ENCODE measurements at regions not wholly inside any gene's neighbourhood (a gene's known extent, or its start where the extent isn't known, plus 50 kb on each side); places are given as distances from the start of the nearest gene placed in this dataset.

GRCh38 chr11:134475951-134476350 is 63.9 kb upstream of the B3GAT1 start:
- TF ChIP-seq ETV6 (CRISPR knock-in tag; conservative IDR thresholded peaks at IDR 0.05) = no peak
- TF ChIP-seq EP300 (IDR thresholded peaks at IDR 0.05; ENCODE audit: low read depth in 2 of 2, low read length in 2 of 2) = no peak
- no peak for TF ChIP-seq EP300 (CRISPR knock-in tag; IDR thresholded peaks at IDR 0.05; ENCODE audit: borderline replicate concordance)
- TF ChIP-seq SP2 (CRISPR knock-in tag; IDR thresholded peaks at IDR 0.05) = no peak
- TF ChIP-seq MAFG (CRISPR knock-in tag; IDR thresholded peaks at IDR 0.05) = no peak
- no peak for TF ChIP-seq ZNF709 (CRISPR knock-in tag; IDR thresholded peaks at IDR 0.05)
- no peak for TF ChIP-seq ZHX2 (IDR thresholded peaks at IDR 0.05; ENCODE audit: low read depth)
- TF ChIP-seq ZHX2 (CRISPR knock-in tag; IDR thresholded peaks at IDR 0.05; ENCODE audit: borderline replicate concordance) = no peak
- no peak for TF ChIP-seq CTCF (CRISPR knock-in tag; IDR thresholded peaks at IDR 0.05)
- TF ChIP-seq NFIC (IDR thresholded peaks at IDR 0.05; ENCODE audit: low read length) = no peak
- TF ChIP-seq THRA (CRISPR knock-in tag; IDR thresholded peaks at IDR 0.05; ENCODE audit: borderline replicate concordance) = no peak
- TF ChIP-seq TFDP2 (CRISPR knock-in tag; IDR thresholded peaks at IDR 0.05) = no peak
- no peak for TF ChIP-seq POLR2A (IDR thresholded peaks at IDR 0.05; ENCODE audit: insufficient read depth in 1 of 2, low read depth in 2 of 2, low read length in 2 of 2)
- TF ChIP-seq MED1 (CRISPR knock-in tag; IDR thresholded peaks at IDR 0.05) = no peak
